GOT3 (cell line): ENCODE measurements at regions not wholly inside any gene's neighbourhood (a gene's known extent, or its start where the extent isn't known, plus 50 kb on each side); places are given as distances from the start of the nearest gene placed in this dataset.

Source experiments
- DNase-seq: peaks from one replicate; lab custom pipeline; 2025; ENCODE audit warnings: mixed read lengths; lab: John Stamatoyannopoulos, UW

DNA sequence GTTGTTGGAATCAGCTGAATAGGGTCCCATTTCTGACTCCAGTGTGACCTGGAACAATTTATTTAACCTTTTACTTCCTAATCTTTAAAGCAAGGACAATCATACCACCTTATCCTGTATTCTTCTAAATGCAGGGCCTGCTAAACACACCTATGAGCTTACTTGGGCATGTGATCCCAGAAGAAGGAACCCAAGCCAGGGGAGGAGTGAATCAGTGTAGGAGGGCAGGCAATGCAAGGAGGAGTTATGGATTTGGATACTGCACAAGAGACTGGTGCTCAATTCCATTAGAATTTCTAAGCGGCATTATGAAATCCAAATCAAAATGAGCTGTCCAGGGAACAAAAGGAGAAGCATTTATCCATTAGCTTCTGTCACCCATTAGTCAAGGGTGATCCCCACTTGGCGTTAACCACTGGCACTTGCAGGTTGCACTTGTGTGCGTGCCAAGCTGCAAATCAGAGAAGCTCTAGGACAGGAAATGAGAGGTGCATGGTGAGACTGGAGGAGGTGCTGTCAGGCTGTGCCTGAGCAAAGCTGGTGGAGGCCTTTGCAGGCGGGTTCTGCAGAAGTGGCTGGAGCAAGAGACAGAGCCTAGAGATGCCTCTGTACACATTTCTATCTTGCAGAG is 297.2 kb upstream of the PLXNA2 start:
- no peak for DNase-seq

DNA sequence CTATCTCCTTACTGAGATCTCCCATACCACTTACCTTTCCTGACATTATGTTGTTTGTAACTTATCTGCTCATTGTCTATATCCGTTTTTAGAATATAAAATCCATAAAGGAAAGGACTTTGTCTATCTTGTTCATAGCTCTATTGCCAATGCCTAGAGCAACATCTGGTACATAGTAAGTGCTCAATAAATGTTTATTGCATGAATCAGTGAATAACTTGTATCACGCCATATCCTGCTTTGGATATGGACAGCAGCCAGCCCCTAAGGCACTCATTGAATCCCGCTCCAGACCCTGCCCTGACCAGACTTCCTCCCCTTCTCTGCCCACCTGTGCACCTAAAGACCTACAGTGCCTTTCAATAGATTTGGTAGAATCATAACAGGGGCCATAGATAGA is 298.1 kb upstream of the PLXNA2 start:
- no peak for DNase-seq

DNA sequence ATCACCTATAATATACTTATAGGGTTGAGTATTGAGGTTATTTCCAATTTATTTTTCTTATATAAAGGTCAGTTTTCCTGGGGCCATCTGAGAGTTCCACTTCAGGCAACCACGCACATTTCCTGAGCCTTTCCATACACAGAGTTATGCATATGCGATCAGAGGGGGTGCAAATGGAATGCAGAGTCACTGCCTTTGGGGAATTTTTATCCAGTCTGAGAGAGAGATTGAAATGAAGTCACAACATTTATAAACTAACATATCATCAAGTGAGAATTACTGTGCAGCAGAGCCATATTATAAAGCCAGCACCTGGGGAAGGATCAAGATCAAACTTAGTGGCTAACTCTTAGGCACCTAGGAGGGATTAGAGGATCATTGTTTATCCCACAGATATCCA is 299.9 kb upstream of the PLXNA2 start:
- DNase-seq, result no peak

- DNase-seq, result no peak
Measured at GRCh38 chr1:208544794-208545193, 300.6 kb upstream of the PLXNA2 start.

- DNase-seq, result no peak
Measured at GRCh38 chr1:208551024-208551423, 306.8 kb upstream of the PLXNA2 start.

GRCh38 chr1:208551633-208552320 is 307.6 kb upstream of the PLXNA2 start:
- DNase-seq, result no peak

GRCh38 chr1:208552928-208553327 is 308.7 kb upstream of the PLXNA2 start:
- DNase-seq, result no peak

DNA sequence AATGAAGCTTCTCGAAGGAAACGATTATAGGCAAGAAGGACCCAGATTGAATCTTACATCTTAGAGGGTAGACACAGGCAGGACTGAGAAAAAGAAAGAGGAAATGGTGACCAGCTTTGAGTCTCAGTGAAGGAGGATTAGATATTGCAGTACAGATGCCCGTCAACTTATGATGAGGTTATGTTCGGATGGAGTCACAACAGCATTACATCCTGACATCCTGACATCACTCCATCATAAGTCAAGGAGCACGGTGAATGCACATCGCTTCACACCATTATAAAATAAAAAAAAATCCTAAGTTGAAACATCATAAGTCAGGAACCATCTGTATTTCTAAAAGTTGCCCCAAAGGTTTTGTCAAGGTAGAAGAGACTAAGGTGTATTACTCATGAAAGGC is 312.3 kb upstream of the PLXNA2 start:
- no peak for DNase-seq

DNA sequence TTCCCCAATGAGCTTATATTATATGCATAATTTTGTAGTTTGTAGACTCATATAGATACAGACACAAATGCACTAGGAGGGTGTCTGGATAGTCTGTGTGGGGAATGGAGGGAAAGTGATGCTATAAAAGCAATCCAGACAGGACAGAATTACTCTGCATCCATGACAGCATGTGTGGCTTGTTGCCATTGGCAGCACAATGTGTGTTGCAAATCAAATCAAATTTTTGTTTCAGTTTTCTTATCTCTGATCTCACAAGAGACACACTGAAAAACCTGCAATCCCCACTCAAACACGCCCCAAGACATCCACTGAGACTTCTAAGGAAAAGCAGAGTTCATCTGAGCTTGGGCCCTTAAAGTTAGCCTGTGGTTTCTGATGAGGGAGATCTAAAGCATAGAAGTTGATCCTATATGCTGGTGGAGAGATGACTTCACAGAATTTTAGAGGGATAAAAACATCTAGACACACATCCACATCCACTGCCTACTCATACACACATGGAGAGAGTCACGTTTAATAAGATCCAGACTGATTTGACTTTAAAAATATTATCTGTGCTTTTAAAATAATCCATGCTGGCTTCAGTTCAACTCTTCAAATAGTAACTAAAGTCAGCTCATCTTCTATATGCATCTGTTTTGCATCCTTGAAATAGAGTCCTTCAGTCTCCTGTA is 313.0 kb upstream of the PLXNA2 start:
- DNase-seq, result no peak

DNA sequence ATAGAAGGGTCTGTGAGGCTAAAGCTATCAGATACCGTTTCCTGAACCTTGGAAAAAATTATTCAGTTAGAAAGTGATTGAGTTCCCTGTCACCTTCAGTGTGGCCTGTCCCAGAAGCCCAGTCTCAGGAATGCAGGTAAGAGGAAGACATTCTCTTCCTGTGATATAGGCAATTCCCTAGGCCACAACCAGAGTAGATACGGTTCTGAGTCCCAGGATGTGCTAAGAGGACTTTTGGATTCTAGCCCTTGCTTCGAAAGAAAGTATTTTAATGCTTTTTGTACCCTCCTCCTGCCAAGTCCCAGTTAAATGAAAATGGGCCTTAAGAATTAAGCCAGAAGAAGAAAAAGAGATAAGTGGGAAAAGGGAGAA is 313.5 kb upstream of the PLXNA2 start:
- DNase-seq, result no peak

DNA sequence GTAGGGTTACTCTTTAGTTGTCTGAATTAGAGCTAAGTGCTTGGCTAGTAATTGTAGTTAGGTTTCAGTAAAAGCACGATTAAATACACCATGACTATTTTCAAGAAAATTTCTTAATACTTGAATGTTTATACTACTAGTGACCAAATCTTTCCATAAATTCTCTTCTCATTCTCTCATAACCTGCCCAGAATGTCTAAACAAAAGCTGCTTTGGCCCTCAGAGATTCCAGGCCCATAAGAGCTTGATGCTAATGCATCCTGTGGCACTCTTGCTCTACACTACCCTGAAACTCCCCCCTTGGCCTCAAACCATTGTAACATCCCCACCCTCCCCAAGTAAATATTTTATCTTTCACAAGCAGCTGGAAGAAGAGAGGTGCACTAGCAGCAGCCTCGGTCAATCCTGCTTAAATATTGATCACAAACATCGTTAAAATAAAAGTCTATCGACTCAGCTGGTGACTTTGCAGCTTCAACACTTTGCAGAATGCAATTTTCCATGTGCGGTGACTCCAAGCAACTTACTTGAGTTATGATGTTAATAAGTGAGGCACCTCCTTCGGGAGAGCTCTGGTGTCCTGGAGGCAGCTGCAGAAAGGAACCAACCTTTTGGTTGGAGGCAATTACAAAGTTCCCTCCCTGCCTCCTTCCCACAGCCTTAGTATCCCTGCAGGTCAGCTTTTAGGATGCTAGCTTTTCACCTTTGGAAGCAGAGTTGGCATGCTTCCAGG is 315.6 kb upstream of the PLXNA2 start:
- no peak for DNase-seq

- DNase-seq, result no peak
Measured at GRCh38 chr1:208562151-208562960, 318.2 kb upstream of the PLXNA2 start.

DNA sequence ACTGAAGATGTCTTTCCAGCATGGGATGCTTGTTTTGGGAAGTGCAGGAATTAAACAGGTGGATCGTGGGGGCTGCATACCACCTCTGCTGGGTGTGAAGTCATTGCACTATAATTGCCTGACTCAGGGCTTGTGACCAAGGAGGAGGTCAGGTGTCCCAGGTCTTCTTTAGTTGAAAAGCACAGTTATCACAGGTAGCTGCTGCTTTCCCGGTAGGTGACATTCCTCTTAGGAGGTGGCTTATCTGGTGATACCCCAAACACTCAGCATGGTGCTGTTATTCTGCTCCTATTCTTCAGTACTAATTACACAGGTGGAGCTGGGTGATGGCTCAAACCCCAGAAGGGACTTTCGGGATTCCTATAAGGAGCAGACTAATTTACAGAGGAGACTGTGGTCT is 320.3 kb upstream of the PLXNA2 start:
- DNase-seq, result no peak

DNA sequence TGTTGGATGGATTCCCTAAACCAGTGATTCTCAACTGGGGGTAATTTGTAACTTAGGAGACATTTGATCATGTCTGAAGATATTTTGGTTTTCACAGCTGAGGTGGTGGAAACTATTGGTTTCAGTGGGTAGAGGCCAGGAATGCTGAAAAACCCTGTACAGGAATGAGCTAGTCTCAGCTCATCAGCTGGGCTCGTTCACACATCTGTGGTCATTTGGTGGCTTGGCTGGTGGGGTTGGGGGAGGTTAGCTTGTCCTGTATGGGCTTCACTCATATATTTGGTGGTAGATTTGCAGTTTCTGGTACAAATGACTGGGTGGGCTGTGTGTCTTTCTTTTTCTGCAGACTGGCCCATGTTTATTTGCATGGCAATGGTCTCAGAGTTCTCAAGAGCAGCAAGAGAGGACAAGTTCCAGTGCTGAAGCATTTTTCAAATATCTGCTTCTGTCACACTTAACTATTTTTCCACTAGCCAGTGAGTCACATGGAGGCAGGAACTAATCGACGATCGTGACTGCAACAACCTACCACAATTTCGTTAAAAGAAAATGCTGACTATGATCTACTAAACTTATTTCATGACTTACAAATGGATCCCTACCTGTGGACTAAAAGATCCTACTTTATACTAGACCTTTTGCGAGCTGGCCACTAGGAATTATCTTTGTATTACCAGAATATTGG is 321.7 kb upstream of the PLXNA2 start:
- DNase-seq, result no peak

- no peak for DNase-seq
Measured at GRCh38 chr1:208569181-208569580, 325.0 kb upstream of the PLXNA2 start.

DNA sequence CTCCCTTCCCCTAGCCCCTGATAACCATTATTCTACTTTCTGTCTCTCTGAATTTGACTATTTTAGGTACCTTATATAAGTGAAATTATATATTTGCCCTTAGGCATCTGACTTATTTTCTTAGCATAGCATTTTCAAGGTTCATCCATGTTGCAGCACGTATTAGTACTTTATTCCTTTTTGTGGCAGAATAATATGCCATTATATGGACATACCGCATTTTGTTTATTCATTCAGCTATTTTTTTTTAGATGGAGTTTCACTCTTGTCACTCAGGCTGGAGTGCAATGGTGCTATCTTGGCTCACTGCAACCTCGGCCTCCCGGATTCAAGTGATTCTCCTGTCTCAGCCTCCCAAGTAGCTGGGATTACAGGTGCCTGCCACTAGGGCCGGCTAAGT is 326.2 kb upstream of the PLXNA2 start:
- no peak for DNase-seq

- no peak for DNase-seq
Measured at GRCh38 chr1:208576425-208576824, 332.2 kb upstream of the PLXNA2 start.

DNA sequence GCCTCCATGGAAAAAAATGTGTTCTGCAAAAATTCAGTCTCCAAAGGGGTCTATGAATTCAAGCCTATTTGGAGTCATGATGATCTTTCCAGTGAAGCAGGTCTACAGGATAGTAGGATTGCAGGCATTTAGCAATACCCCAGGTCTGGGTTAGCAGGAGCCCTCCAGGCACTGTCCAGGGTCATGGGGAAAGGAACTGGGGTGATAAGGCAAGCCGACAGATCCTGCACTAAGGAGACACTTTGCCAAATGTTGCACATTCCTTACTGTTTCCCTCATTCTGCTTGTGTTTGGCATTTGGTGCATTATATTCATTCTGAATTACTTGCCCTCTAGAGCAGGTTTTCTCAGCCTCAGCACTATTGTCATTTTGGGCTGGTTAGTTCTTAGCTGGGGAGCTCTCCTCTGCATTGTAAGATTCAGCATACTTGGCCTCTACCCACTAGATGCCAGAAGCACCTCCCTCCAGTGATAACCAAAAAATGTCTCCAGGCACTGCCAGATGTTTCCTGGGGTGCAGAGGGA is 333.3 kb upstream of the PLXNA2 start:
- DNase-seq, result no peak

- DNase-seq, result no peak
Measured at GRCh38 chr1:208581209-208581608, 337.0 kb upstream of the PLXNA2 start.

GRCh38 chr1:208581667-208582066 is 337.5 kb upstream of the PLXNA2 start:
- DNase-seq, result no peak

GRCh38 chr1:208584167-208584755 is 340.1 kb upstream of the PLXNA2 start:
- DNase-seq, result no peak
